GM21723 (cell line): ENCODE measurements at regions not wholly inside any gene's neighbourhood (a gene's known extent, or its start where the extent isn't known, plus 50 kb on each side); places are given as distances from the start of the nearest gene placed in this dataset.

ENCODE experiments used
- ATAC-seq: cut with Tn5 transposase; IDR thresholded peaks from one replicate; pipeline ENCODE4 v1.9.1; 2021; ENCODE audit warnings: mild to moderate bottlenecking, moderate library complexity; ENCODE audit not compliant: unreplicated experiment

DNA sequence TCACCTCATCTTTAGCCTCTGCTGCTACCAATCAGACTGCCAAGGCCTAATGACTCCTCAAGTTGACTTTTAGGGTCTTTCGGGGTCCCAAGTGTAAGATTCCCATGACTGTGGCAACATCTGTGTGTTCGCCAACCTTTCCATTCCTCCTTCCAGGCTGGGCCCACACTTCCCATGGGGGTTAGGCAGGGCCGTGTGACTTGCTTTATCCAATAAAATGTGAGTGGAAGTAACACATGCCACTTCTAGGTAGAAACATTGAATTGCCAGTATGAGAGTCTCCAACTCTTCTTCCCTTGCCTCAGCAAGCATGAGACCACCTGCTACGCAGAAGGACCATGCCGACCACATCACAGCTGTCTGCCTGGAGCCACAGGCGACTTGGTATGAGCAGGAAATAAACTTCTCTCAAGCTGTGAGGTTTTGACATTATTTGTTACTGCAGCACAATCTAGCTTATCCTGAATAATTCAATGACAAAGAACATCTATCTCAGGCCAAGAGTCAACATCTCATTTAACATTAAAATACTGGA is 190.4 kb upstream of the IER5L start:
- ATAC-seq, result no peak

DNA sequence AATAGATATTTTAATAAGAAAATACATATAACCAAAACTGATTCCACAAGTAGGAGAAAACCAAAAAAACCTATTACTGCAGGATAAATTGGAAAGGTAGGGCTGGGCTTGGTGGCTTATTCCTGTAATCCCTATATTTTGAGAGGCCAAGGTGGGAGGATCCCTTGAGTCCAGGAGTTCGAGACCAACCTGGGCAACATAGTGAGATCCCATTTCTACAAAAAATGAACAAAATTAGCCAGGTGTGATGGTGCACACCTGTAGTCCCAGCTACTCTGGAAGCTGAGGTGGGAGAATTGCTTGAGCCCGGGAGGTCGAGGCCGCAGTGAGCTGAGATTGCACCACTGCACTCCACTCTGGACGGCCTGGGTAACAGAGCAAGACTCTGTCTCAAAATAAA is 189.2 kb upstream of the IER5L start:
- ATAC-seq, result no peak

DNA sequence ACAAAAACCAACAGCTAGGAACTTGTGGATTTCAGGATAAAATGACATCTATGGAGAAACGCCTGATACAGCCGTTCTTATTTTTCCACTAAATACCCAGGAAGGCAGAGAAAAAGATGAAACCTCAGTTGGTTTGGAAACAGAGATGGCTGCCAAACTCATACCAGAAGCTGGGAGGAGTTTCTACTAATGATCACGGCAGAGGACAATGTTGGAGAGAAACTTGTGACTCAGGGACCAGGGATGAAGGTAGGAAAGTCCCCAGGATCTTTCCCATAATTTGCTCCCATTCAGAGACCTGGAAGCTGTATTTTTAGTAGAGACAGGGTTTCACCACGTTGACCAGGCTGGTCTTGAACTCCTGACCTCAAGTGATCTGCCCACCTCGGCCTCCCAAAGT is 187.1 kb upstream of the IER5L start:
- no peak for ATAC-seq

DNA sequence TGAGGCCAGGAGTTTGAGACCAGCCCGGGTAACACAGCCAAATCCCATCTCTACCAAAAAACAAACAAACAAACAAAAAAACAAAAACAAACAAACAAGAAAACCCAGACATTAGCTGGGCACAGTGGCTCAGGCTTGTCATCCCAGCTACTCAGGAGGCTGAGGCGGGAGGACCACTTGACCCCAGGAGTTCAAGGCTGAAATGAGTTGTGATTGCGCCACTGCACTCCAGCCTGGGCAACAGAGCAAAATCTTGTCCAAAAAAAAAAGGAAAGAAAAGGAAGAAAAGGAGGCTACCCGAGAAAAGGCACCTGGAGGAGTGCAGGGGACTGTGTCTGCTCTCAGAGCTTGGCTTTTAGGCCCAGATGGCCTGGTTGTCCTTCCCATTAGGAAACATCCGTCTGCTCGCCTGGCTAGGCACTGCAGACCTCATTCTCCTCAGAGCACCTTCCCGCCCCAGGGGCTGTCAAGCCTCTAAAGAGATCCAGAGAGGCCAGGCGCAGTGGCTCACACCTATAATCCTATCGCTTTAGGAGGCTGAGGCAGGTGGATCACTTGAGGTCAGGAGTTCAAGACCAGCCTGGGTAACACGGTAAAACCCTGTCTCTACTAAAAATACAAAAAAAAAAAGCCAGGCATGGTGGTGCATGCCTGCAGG is 185.3 kb upstream of the IER5L start:
- no peak for ATAC-seq

DNA sequence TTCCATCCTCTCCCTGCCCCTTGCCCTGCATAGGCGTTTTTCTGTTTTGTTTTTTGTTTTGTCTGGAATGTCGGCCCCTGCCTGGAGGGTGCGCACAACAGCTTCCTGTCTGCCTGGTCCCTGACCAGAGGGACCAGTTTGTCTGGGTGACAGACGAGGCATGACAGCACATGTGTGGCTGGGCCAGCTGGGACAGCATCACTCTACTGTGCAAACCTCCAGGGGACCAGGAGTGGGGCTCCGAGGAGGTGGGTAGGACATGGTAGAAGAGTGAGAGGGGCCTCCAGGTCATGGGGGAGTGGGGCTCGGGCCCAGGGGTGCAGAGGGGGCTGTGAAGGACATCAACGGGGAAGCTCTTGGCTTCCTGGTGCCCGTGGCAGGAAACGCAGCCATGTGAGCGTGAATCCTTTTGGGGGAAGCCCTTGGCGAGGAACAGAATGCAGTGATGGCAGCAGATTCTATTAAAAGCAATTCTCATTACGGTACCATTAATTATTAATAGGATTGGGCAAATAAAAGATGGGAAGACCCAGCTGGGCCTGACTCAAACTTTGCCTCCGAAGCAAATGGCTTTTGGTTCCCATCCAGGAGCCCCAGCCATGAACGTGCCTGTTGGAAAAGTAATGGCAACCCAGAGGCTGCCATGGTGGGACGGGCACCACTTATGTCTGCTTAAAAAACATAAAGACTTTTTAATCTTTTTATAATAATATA is 184.4 kb upstream of the IER5L start:
- no peak for ATAC-seq

GRCh38 chr9:129361196-129361595 is 183.1 kb upstream of the IER5L start:
- ATAC-seq, result no peak

- ATAC-seq, result no peak
Measured at GRCh38 chr9:129359916-129360536, 182.0 kb upstream of the IER5L start.

- ATAC-seq, result no peak
Measured at GRCh38 chr9:129359162-129359811, 181.2 kb upstream of the IER5L start.

DNA sequence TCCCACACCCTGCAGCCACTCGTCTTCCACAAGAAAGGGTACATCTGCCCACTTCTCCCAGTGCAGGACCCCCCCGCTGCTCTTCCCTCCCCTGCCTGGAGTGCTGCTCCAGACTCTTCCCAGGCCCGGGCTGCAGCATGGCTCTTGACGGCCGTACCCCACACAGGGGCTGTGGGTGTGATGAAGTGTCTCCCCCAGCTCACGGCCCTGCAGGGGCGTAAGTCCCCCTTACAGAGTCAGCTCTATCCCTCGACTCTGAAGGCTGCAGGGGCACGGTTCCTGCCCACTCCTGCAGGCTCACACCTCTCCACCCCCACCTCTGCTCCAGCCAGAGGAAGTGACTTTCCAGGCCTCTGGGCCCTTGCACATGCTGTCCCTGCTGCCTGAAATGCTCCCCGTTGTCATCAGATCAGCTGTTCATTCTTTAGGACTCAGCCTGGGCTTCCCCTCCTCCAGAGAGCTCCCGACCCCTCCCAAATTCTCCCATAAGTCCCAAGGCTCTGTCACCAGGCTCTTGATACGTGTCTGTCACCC is 180.6 kb upstream of the IER5L start:
- ATAC-seq, result no peak

GRCh38 chr9:129357773-129358245 is 179.7 kb upstream of the IER5L start:
- no peak for ATAC-seq

- no peak for ATAC-seq
Measured at GRCh38 chr9:129356871-129357772, 179.1 kb upstream of the IER5L start.

DNA sequence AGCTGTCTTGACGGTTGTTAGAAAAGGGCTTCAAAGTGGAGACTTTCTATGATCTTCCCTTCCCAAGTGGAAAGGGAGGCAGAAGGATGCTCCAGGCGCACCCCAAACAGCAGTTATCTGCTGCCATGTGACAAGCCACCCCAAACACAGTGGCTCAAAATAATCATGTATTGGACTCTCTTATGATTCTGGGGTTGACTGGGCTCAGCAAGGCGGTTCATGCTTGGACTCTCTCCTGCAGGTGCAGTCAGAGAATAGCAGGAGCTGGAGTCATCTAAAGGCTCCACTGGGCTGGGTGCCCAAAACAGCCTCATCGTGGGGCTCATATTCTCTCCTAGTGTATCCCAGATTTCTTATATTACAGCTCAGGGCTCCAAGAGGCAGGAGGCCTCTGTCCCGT is 177.6 kb upstream of the IER5L start:
- ATAC-seq, result no peak

DNA sequence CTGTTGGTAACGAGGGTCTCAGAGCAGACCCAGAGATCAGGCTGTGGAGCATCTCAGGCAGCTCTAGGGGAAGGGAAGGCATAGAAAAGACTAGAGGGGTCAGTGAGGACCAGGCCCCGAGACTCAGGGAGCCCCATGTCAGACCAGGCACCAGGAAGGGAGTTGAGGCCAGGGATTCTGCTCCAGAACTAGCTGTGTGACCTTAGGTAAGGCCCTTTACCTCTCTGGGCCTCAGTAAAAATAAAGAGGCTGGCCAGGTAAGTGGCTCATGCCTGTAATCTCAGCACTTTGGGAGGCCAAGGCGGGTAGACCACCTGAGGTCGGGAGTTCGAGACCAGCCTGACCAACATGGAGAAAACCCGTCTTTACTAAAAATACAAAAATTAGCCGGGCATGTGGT is 176.4 kb upstream of the IER5L start:
- ATAC-seq, result no peak

GRCh38 chr9:129353697-129354336 is 175.8 kb upstream of the IER5L start:
- ATAC-seq, result no peak

DNA sequence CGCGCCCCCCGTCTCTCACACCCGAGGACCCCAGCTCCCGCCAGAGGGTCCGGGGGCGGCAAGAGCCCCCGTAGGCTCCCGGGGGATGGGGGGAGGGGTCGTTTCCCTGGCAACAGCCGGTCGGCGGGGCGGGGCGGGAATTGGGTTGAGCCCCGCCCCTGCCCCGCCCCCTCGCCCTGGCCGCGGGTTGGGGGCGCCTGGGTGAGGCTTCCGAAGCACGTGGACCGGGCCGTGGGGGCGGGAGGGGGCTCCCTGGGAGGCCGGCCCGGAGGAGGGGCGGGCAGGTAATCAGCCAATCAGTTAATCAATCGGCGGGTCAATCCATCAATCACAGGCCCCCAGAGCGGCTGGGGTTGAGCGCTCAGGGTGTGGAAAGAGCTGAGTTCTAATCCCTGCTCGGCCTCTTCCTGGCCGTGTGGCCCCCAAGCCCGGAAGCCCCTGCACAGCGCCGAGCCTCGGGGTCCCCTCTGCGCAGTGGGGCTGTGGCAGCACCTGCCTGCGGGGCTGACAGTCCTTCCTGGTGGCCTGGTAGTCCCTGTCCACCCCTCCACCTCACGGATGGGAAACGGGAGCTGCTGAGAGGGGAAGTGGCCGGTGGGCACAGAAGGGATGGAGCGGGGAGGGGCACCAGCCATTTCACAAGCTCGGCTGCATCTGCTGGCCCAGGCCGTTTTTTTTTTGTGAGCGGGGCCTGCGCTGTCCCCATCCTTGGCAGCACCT is 174.2 kb upstream of the IER5L start:
- ATAC-seq, result no peak

DNA sequence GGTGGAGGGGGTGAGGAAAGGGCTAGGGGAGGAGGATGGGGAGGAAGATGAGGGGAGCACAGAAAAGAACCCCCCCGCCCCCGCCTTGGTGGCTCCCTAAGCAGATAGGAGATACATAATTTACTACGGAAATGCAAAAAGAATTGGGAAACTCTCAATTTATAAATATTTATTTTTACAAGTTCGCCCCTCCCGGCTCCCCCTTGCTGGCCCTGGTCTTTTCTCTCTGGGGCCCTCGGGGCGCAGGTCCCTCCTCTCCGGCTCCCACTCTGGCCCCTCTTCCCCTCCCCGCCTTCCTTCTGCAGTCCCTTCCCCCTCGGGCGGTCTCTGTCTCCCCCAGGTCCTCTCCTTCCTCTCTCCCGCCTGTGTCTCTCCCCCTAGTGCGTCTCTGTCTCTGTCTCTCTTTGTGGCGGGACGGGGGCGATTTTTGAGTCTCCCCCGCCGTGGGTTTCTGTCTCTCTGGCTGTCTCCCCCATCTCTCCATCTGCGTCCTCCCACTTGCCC is 173.6 kb upstream of the IER5L start:
- no peak for ATAC-seq

DNA sequence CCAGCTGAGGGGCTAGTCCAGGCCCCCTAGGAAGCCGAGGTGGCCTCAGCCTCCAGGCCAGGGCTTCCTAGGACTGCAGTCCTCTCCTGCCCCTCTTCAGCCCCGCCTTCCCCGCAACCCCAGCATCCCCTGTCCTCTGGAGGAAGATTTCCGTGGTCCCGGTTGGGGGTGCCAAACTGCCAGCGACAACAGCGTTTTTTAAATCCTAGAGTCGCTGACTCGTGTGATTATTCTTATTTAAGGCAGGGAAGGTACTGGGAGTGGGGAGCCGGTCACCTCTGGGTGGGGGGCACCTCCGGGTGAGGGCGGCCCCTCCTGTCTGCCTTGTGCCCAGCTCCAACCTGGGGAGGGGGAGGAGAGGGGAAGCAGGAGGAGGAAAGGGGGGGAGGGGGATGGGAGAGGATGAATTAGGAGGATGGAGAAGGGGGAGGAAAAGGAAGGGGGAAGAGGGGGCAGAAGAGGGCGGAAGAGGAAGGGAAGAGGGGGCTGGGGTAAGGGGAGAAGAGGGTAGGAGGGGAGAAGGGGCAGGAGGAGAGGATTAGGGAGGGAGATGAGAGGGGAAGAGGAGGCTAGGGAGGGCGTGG is 173.1 kb upstream of the IER5L start:
- ATAC-seq, result no peak

DNA sequence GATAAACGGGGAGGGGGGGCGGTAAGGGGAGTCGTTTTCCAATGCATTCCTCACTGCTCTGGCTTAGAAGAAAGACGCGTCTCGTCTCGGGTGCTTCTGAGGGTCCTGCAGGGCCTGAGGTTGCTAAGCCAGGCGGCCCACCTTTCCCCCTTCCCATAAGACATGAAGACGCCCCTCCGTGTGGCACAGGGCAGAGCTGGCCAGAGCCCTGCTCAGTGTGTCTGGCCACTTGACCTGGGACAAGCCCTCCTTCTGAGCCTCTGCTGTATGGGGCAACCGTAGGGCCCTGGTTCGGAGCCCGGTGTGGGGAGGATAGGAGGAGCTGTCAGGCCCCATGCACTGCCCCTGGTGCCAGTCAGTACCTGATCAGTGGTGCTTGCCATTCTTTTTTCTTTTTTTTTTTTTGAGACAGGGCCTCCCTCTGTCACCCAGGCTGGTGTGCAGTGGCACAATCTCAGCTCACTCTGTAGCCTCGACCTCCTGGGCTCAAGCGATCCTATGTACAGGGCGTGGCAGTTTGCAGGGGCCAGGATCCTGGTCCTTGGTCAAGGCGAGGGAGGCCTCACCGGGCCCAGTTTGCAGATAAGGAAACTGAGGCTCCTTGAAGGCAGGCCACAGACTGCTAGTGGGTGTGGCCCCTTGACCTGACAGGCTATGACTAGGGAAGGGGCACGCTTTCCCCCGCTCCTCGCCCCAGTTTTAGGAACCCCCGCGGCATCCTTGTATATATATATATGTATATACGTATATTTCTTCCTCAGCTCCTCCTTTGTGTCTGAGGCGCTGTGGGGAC is 172.3 kb upstream of the IER5L start:
- ATAC-seq, result no peak
